ENCODE measurements at regions not wholly inside any gene's neighbourhood (a gene's known extent, or its start where the extent isn't known, plus 50 kb on each side); places are given as distances from the start of the nearest gene placed in this dataset.
A peak's percentile ranks its signal among the peaks of the same experiment; 100 is the strongest.

- Histone ChIP-seq H3K27ac (ENCODE audit: low read depth, low read length) (no peak overlapping the region), H3K4me3 (ENCODE audit: low read depth in 1 of 2, low read length in 2 of 2) (no peak overlapping the region), H3K27me3 (ENCODE audit: control insufficient read depth in 1 of 2, insufficient read depth in 2 of 2, low read length in 2 of 2) (no peaks in the 10 kb centered on the region), H3K4me1 (ENCODE audit: control insufficient read depth in 1 of 2, insufficient read depth in 2 of 2, low read length in 2 of 2) (peaks cover 10% of the 10 kb centered on the region in 2 donors), H3K9me3 (ENCODE audit: control insufficient read depth in 1 of 2, low read length in 2 of 2) (no peaks in the 10 kb centered on the region), H3K36me3 (ENCODE audit: control insufficient read depth in 1 of 2, insufficient read depth in 2 of 2, low read length in 2 of 2) (no peaks in the 10 kb centered on the region), H3K9ac (ENCODE audit: low read depth in 1 of 2, low read length in 2 of 2) (no peak overlapping the region)
These were observed 223.3 kb downstream of the PIK3R1 start for GRCh38 chr5:68438876-68439275.

- no peaks in the 10 kb centered on the region for H3K9me3 ChIP-seq (ENCODE audit: control insufficient read depth in 1 of 2, low read length in 2 of 2)
- peaks cover 0 to 10% of the 10 kb centered on the region in 2 donors for H3K4me1 ChIP-seq (ENCODE audit: control insufficient read depth in 1 of 2, insufficient read depth in 2 of 2, low read length in 2 of 2)
- no peak overlapping the region for H3K27ac ChIP-seq (ENCODE audit: low read depth, low read length)
These were observed 224.7 kb downstream of the PIK3R1 start for GRCh38 chr5:68440245-68440644.

GRCh38 chr5:68440651-68441050 is 225.1 kb downstream of the PIK3R1 start:
- no peaks in the 10 kb centered on the region for H3K27me3 ChIP-seq (ENCODE audit: control insufficient read depth in 1 of 2, insufficient read depth in 2 of 2, low read length in 2 of 2)
- H3K4me3 ChIP-seq (ENCODE audit: low read depth in 1 of 2, low read length in 2 of 2): no peak overlapping the region
- no peaks in the 10 kb centered on the region for H3K36me3 ChIP-seq (ENCODE audit: control insufficient read depth in 1 of 2, insufficient read depth in 2 of 2, low read length in 2 of 2)
- H3K27ac ChIP-seq (ENCODE audit: low read depth, low read length): no peak overlapping the region
- peaks cover 0 to 10% of the 10 kb centered on the region in 2 donors for H3K4me1 ChIP-seq (ENCODE audit: control insufficient read depth in 1 of 2, insufficient read depth in 2 of 2, low read length in 2 of 2)
- no peak overlapping the region for H3K9ac ChIP-seq (ENCODE audit: low read depth in 1 of 2, low read length in 2 of 2)
- no peaks in the 10 kb centered on the region for H3K9me3 ChIP-seq (ENCODE audit: control insufficient read depth in 1 of 2, low read length in 2 of 2)

More at GRCh38 chr5:68440245-68440644, 224.7 kb downstream of the PIK3R1 start:
- no peaks in the 10 kb centered on the region for H3K27me3 ChIP-seq (ENCODE audit: control insufficient read depth in 1 of 2, insufficient read depth in 2 of 2, low read length in 2 of 2)
- H3K9ac ChIP-seq (ENCODE audit: low read depth in 1 of 2, low read length in 2 of 2): no peak overlapping the region
- no peak overlapping the region for H3K4me3 ChIP-seq (ENCODE audit: low read depth in 1 of 2, low read length in 2 of 2)
- H3K36me3 ChIP-seq (ENCODE audit: control insufficient read depth in 1 of 2, insufficient read depth in 2 of 2, low read length in 2 of 2): no peaks in the 10 kb centered on the region

- H3K27ac ChIP-seq (ENCODE audit: low read depth, low read length): no peak overlapping the region
- H3K36me3 ChIP-seq (ENCODE audit: control insufficient read depth in 1 of 2, insufficient read depth in 2 of 2, low read length in 2 of 2): no peaks in the 10 kb centered on the region
- no peaks in the 10 kb centered on the region for H3K27me3 ChIP-seq (ENCODE audit: control insufficient read depth in 1 of 2, insufficient read depth in 2 of 2, low read length in 2 of 2)
- no peaks in the 10 kb centered on the region for H3K9me3 ChIP-seq (ENCODE audit: control insufficient read depth in 1 of 2, low read length in 2 of 2)
- no peak overlapping the region for H3K4me3 ChIP-seq (ENCODE audit: low read depth in 1 of 2, low read length in 2 of 2)
- no peak overlapping the region for H3K9ac ChIP-seq (ENCODE audit: low read depth in 1 of 2, low read length in 2 of 2)
- peaks cover 0 to 10% of the 10 kb centered on the region in 2 donors for H3K4me1 ChIP-seq (ENCODE audit: control insufficient read depth in 1 of 2, insufficient read depth in 2 of 2, low read length in 2 of 2)
These were observed 225.9 kb downstream of the PIK3R1 start for GRCh38 chr5:68441309-68442073.

GRCh38 chr5:68443091-68443490 is 227.5 kb downstream of the PIK3R1 start:
- no peak overlapping the region for H3K27ac ChIP-seq (ENCODE audit: low read depth, low read length)
- H3K36me3 ChIP-seq (ENCODE audit: control insufficient read depth in 1 of 2, insufficient read depth in 2 of 2, low read length in 2 of 2): no peaks in the 10 kb centered on the region
- no peak overlapping the region for H3K9ac ChIP-seq (ENCODE audit: low read depth in 1 of 2, low read length in 2 of 2)
- peaks cover 0 to 10% of the 10 kb centered on the region in 2 donors for H3K4me1 ChIP-seq (ENCODE audit: control insufficient read depth in 1 of 2, insufficient read depth in 2 of 2, low read length in 2 of 2)
- no peaks in the 10 kb centered on the region for H3K9me3 ChIP-seq (ENCODE audit: control insufficient read depth in 1 of 2, low read length in 2 of 2)
- H3K4me3 ChIP-seq (ENCODE audit: low read depth in 1 of 2, low read length in 2 of 2): no peak overlapping the region
- H3K27me3 ChIP-seq (ENCODE audit: control insufficient read depth in 1 of 2, insufficient read depth in 2 of 2, low read length in 2 of 2): no peaks in the 10 kb centered on the region

GRCh38 chr5:68444048-68444447 is 228.5 kb downstream of the PIK3R1 start:
- Histone ChIP-seq H3K9me3 (ENCODE audit: control insufficient read depth in 1 of 2, low read length in 2 of 2) (no peaks in the 10 kb centered on the region), H3K4me3 (ENCODE audit: low read depth in 1 of 2, low read length in 2 of 2) (no peak overlapping the region), H3K4me1 (ENCODE audit: control insufficient read depth in 1 of 2, insufficient read depth in 2 of 2, low read length in 2 of 2) (peaks cover 0 to 10% of the 10 kb centered on the region in 2 donors), H3K36me3 (ENCODE audit: control insufficient read depth in 1 of 2, insufficient read depth in 2 of 2, low read length in 2 of 2) (no peaks in the 10 kb centered on the region), H3K9ac (ENCODE audit: low read depth in 1 of 2, low read length in 2 of 2) (no peak overlapping the region), H3K27me3 (ENCODE audit: control insufficient read depth in 1 of 2, insufficient read depth in 2 of 2, low read length in 2 of 2) (no peaks in the 10 kb centered on the region), H3K27ac (ENCODE audit: low read depth, low read length) (no peak overlapping the region)

GRCh38 chr5:68444833-68445232 is 229.3 kb downstream of the PIK3R1 start:
- no peak overlapping the region for H3K9ac ChIP-seq (ENCODE audit: low read depth in 1 of 2, low read length in 2 of 2)
- H3K4me3 ChIP-seq (ENCODE audit: low read depth in 1 of 2, low read length in 2 of 2): peak overlapping the region in 1 of 2 donors; percentile 24
- H3K27me3 ChIP-seq (ENCODE audit: control insufficient read depth in 1 of 2, insufficient read depth in 2 of 2, low read length in 2 of 2): no peaks in the 10 kb centered on the region
- H3K9me3 ChIP-seq (ENCODE audit: control insufficient read depth in 1 of 2, low read length in 2 of 2): no peaks in the 10 kb centered on the region
- H3K36me3 ChIP-seq (ENCODE audit: control insufficient read depth in 1 of 2, insufficient read depth in 2 of 2, low read length in 2 of 2): no peaks in the 10 kb centered on the region
- H3K4me1 ChIP-seq (ENCODE audit: control insufficient read depth in 1 of 2, insufficient read depth in 2 of 2, low read length in 2 of 2): peaks cover 0 to 10% of the 10 kb centered on the region in 2 donors
- no peak overlapping the region for H3K27ac ChIP-seq (ENCODE audit: low read depth, low read length)

- Histone ChIP-seq H3K36me3 (ENCODE audit: control insufficient read depth in 1 of 2, insufficient read depth in 2 of 2, low read length in 2 of 2) (no peaks in the 10 kb centered on the region), H3K9me3 (ENCODE audit: control insufficient read depth in 1 of 2, low read length in 2 of 2) (no peaks in the 10 kb centered on the region), H3K4me3 (ENCODE audit: low read depth in 1 of 2, low read length in 2 of 2) (no peak overlapping the region), H3K27me3 (ENCODE audit: control insufficient read depth in 1 of 2, insufficient read depth in 2 of 2, low read length in 2 of 2) (no peaks in the 10 kb centered on the region), H3K9ac (ENCODE audit: low read depth in 1 of 2, low read length in 2 of 2) (no peak overlapping the region), H3K4me1 (ENCODE audit: control insufficient read depth in 1 of 2, insufficient read depth in 2 of 2, low read length in 2 of 2) (peaks cover 0 to 10% of the 10 kb centered on the region in 2 donors), H3K27ac (ENCODE audit: low read depth, low read length) (no peak overlapping the region)
These were observed 229.9 kb downstream of the PIK3R1 start for GRCh38 chr5:68445257-68446069.

GRCh38 chr5:68446070-68446357 is 230.5 kb downstream of the PIK3R1 start:
- no peaks in the 10 kb centered on the region for H3K27me3 ChIP-seq (ENCODE audit: control insufficient read depth in 1 of 2, insufficient read depth in 2 of 2, low read length in 2 of 2)
- peaks cover 0 to 10% of the 10 kb centered on the region in 2 donors for H3K4me1 ChIP-seq (ENCODE audit: control insufficient read depth in 1 of 2, insufficient read depth in 2 of 2, low read length in 2 of 2)
- no peaks in the 10 kb centered on the region for H3K9me3 ChIP-seq (ENCODE audit: control insufficient read depth in 1 of 2, low read length in 2 of 2)
- H3K36me3 ChIP-seq (ENCODE audit: control insufficient read depth in 1 of 2, insufficient read depth in 2 of 2, low read length in 2 of 2): no peaks in the 10 kb centered on the region
- H3K27ac ChIP-seq (ENCODE audit: low read depth, low read length): no peak overlapping the region
- H3K4me3 ChIP-seq (ENCODE audit: low read depth in 1 of 2, low read length in 2 of 2): no peak overlapping the region
- H3K9ac ChIP-seq (ENCODE audit: low read depth in 1 of 2, low read length in 2 of 2): no peak overlapping the region

GRCh38 chr5:68446487-68446894 is 230.9 kb downstream of the PIK3R1 start:
- no peaks in the 10 kb centered on the region for H3K27me3 ChIP-seq (ENCODE audit: control insufficient read depth in 1 of 2, insufficient read depth in 2 of 2, low read length in 2 of 2)
- H3K9ac ChIP-seq (ENCODE audit: low read depth in 1 of 2, low read length in 2 of 2): no peak overlapping the region
- H3K4me1 ChIP-seq (ENCODE audit: control insufficient read depth in 1 of 2, insufficient read depth in 2 of 2, low read length in 2 of 2): peaks cover 0 to 10% of the 10 kb centered on the region in 2 donors
- H3K27ac ChIP-seq (ENCODE audit: low read depth, low read length): no peak overlapping the region
- H3K36me3 ChIP-seq (ENCODE audit: control insufficient read depth in 1 of 2, insufficient read depth in 2 of 2, low read length in 2 of 2): no peaks in the 10 kb centered on the region
- H3K4me3 ChIP-seq (ENCODE audit: low read depth in 1 of 2, low read length in 2 of 2): no peak overlapping the region
- H3K9me3 ChIP-seq (ENCODE audit: control insufficient read depth in 1 of 2, low read length in 2 of 2): no peaks in the 10 kb centered on the region

All from duodenal mucosa (tissue), 2 donors.